CD1c-positive myeloid dendritic cell (primary cell): ENCODE measurements at regions not wholly inside any gene's neighbourhood (a gene's known extent, or its start where the extent isn't known, plus 50 kb on each side); places are given as distances from the start of the nearest gene placed in this dataset.
"Not testable (repeated sequence)": the region's sequence is repeated elsewhere in the genome, so short reads cannot be mapped to it uniquely, and the experiment has no call there.

Experiments used
- DNase-seq: peaks from one replicate; pipeline ENCODE4 v3.0.0-alpha.2; 2016; ENCODE audit errors: extremely low spot score

DNA sequence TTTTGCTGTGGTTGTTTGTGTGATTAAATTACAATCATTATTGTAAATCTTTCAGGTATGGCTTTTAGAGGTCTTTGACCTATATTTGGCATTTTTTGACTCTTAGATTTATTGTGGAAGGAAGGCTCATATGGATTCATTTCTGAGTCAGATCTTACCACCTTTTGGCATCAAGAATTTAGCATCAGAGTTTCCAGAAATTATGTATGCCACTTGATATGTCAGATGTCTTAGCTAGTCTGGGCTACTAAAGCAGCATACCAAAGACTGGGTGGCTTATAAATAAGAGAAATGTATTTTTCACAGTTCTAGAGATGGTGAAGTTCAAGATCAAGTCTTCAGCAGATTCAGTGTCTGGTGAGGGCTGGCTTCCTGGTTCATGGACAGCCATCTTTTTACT lies 129.5 kb upstream of the PZP start:
- no peak for DNase-seq

- DNase-seq: not testable (repeated sequence)
Observed at GRCh38 chr12:9336375-9337011, 128.3 kb upstream of the PZP start.

- DNase-seq: no peak
Observed at GRCh38 chr12:9335867-9336266, 127.7 kb upstream of the PZP start.

DNA sequence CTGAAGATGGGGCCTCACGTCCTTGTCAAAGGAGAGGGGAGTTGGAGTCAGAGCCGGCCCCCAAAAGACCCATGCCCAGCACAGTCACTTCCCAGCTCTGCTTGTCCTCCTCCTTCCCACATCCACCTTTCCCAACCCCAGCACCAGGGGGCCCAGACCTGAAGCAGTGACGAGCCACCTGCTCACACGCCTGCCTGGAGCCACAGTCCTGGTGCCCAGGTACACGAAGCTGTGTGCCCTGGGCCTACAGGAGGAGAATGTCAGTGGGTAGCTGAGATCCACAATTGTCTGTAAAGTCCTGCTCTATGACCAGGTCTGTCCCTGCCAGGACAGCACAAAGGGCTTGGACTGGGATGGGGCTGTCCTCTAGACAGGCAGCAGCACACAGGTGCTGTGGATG lies 126.8 kb upstream of the PZP start:
- no peak for DNase-seq

DNA sequence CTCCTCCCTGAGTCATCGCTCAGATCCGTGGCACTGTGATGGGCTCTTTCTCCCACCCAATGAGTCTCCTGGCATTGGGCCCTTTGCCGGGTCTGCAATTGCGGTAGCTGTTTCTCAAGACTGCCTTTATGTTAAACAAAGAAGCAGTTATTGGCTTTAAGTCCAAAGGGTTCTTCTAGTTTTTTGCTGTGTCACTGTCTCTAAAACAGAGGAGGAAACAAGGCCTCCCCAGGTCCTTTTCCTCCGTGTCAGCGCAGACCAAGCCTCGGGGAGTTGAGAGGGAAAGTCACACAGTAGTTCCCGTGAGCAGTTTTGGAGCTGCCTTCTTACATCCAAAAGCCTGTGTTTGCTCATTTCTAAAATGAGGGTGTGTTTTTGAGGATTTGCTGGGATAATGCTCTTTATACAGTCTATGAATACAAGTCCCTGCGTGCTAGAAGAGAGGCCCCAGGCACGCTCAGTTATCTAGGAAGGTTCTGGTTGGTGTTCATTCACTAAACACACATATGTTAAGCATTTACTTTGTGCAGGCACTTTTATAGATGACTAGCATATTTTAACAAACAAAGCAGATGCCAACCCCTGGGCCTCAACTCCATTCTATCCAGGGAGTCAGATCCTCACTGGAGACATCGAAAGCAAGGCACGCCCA lies 126.0 kb upstream of the PZP start:
- peak; percentile 6 for DNase-seq

DNA sequence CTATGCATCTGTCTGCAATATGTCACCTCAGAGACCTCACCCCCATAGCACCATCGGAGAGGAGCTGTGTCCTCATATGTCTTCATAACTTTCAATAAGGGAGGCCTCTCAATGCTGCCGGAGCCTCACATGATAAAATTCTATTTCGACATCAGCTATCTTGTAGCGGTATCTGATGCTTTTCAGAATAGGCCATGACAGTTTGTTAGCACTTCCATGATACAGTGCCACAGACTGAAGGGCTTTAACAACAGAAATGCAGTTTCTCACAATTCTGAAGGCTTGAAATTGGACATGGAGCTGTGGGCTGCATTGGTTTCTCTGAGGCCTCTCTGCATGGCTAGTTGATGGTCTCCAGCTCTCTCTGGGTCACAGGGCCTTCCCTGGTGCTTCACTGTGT lies 125.0 kb upstream of the PZP start:
- DNase-seq: no peak

GRCh38 chr12:9332564-9332963 lies 124.4 kb upstream of the PZP start:
- no peak for DNase-seq

DNA sequence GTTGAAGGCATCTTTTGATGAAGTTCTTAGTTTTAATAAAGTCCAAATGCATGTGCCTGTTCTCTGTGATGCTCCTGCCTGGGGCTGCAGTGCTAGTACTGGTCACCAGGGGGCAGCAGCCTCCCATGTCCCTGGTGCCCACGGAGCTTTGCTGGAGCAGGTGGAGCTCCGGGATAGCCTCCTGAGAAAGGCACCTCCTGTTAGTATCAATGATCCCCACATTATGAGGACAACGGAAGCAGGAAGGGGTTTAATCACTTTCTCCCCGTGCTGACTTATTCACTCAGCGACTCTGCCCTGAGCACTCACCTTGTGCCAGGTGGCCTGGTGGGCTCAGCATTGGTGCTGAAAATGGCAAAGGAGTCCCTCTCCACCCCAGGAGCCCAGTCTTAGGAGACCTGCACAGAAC lies 123.0 kb upstream of the PZP start:
- DNase-seq: peak; percentile 74

- DNase-seq: no peak
Observed at GRCh38 chr12:9329019-9329418, 120.8 kb upstream of the PZP start.

DNA sequence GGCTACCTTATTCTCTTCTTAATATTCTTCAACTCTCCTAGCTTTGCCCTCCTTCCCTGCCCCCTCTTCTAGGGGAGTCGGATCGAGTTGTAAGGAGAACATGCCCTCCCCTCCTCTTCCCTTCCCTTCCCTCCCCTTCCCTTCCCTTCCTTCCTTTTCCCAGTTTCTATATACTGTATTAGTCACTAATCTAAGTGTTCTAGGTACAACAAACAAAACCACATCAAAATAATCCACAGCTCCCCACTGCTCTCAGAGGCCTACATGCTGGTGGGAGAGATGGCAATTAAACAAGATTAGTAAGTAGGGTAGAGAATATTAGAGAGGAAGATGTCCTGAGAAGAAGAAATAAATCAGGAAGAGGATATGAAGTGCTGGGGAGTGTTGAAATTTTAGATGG lies 119.9 kb upstream of the PZP start:
- no peak for DNase-seq

GRCh38 chr12:9327320-9327719 lies 119.1 kb upstream of the PZP start:
- no peak for DNase-seq

DNA sequence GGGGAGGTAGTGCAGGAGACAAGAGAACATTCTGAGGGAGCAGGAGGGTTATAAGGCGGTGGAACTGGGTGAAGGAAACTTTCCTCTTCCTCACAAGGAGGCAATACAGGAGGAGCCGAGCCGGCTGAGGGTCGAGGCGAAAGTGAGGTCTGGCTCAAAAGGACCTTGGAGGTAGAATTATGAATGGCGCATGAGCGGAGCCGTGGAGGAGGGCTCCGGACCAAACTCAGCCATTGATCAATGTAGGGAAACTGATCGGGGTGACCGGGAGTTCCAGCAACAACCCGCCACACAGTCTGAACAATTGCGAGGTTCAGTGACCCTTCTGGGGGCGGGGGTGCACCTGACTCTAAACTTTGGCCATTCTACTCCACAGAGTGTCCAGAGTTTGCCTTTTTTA lies 118.7 kb upstream of the PZP start:
- DNase-seq: not testable (repeated sequence)

GRCh38 chr12:9326085-9326484 lies 117.9 kb upstream of the PZP start:
- no peak for DNase-seq

DNA sequence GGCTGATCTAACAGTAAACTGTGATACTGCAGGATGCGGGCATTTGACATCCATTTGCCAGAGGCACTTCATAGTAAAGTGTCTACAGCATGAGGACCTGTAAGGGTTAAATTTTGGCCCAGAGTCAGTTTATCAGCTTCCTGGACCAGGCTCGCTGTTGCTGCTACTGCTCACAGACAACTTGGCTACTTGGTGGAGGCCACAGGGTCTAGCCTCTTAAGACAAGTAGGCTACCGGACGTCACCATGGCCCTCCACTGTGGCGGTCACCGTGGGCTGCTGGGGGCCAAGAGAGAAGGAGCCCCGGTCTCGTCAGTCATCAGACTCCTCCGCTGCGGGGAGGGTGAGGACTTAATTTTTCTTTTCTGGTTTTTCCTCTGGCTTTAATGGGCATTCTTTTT lies 117.3 kb upstream of the PZP start:
- no peak for DNase-seq

GRCh38 chr12:9324782-9325181 lies 116.6 kb upstream of the PZP start:
- no peak for DNase-seq

- DNase-seq: no peak
Observed at GRCh38 chr12:9323144-9323681, 115.0 kb upstream of the PZP start.

- no peak for DNase-seq
Observed at GRCh38 chr12:9319842-9320173, 111.6 kb upstream of the PZP start.

DNA sequence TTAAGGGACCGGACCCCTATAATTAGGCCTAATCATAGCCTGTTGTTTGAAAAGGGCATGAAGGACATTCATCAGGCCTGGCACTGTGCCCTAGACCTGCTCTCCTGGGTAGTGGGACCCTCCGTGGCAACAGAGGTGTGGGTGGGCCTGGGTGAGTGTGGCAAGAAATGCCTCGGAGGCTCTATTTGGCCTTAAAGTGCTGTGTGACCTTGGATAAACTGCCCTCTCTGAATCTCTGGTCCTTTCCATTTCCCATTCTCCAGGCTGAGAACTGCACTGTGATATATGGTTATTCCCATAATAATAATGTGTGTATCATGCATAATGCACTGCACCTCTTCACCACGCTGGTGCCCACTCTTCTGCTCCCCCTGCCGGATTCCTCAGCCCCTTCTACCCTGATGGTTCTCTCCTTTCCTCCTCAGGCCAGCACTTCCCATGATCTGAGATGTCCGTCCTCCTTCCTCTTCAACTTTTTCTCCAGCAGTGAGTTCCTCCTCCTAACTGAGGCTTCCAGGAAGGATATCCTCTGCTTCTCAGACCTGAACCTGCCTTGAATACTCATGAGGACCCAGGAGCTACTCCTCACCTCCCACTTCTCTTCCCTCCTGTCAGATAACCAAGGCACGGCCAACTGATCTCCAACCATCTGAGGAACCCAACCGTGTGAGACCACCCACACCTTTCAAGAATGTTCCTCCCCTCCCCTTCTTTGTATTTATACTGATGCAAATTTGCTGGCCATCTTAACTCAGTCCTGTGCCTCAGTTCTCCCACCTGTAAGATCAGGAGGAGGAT lies 111.0 kb upstream of the PZP start:
- no peak for DNase-seq

- not testable (repeated sequence) for DNase-seq
Observed at GRCh38 chr12:9313479-9313878, 105.3 kb upstream of the PZP start.

- DNase-seq: not testable (repeated sequence)
Observed at GRCh38 chr12:9312406-9313392, 104.5 kb upstream of the PZP start.

DNA sequence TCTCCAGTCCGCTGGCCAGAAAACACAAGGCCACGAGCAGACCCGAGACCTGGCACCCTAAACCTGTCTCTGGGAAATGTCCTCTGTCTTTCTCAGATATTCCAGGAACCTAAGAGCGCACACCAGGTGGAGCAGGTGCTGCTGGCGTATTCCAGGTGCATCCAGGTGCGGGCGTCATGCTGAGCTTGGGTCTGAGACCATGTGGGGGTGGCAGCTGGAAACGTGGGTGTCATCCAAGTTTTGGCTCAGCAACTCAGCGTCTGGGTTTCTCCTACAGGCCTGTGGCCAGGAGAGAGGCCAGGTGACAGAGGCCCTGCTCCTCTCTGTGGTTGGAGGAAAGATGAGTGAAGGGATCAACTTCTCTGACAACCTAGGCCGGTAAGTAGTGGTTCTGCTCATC lies 103.3 kb upstream of the PZP start:
- DNase-seq: not testable (repeated sequence)

DNA sequence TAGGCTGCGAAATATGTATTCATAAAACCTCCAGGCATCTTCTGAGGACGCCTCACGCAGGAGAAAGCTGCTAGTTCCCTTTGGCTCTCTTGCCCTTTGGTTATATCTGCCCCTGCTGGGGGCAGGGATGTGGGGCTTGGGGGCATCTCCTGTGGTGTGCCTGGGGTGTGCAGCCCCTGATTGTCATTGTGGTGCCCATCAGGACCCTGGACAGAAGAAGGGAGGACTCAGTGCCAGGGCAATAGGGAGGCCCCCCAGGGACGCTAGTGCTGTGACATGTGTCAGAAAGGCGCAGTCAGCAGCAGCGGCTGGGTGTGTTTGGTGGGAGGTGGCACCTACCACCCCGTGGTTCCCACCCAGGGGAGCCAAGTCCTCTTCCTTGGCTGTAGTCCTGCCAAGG lies 102.5 kb upstream of the PZP start:
- DNase-seq: not testable (repeated sequence)
